Activated B cell treated with CpG ODN at 0.5 μM for 24 hours (primary cell): ENCODE measurements at regions not wholly inside any gene's neighbourhood (a gene's known extent, or its start where the extent isn't known, plus 50 kb on each side); places are given as distances from the start of the nearest gene placed in this dataset.

Source experiments
- ATAC-seq: fragments of 200-7000 bp; cut with Tn5 transposase; one replicate; pipeline ENCODE4 v1.10.0; 2021; ENCODE audit warnings: low read depth, mild to moderate bottlenecking, moderate library complexity
- CTCF ChIA-PET: fragments of 350-600 bp; sonication (Branson Sonifier 250); formaldehyde crosslinking; loops from one replicate; lab custom pipeline; 2021; ENCODE audit warnings: antibody characterized with exemption; lab: Charles Lee
- POLR2A ChIA-PET: fragments of 350-600 bp; sonication (Branson Sonifier 250); formaldehyde crosslinking; loops from one replicate; lab custom pipeline; 2021; ENCODE audit warnings: antibody characterized with exemption; lab: Charles Lee
- DNase-seq: peaks from one replicate; pipeline ENCODE4 v3.0.0; 2022
- H3K27ac Mint-ChIP-seq: one replicate; pipeline ENCODE4 v1.8.0; 2020; ENCODE audit warnings: mixed read lengths
- H3K27me3 Mint-ChIP-seq: one replicate; pipeline ENCODE4 v1.8.0; 2021; ENCODE audit warnings: mixed read lengths
- H3K36me3 Mint-ChIP-seq: one replicate; pipeline ENCODE4 v1.8.0; 2021; ENCODE audit warnings: low read depth, mixed read lengths
- H3K4me1 Mint-ChIP-seq: one replicate; pipeline ENCODE4 v1.8.0; 2021; ENCODE audit warnings: mixed read lengths
- H3K4me3 Mint-ChIP-seq: one replicate; pipeline ENCODE4 v1.8.0; 2020; ENCODE audit warnings: mild to moderate bottlenecking, mixed read lengths
- H3K9me3 Mint-ChIP-seq: one replicate; pipeline ENCODE4 v1.8.0; 2020; ENCODE audit warnings: mixed read lengths
- CTCF ChIP-seq: fragments of 200-600 bp; IDR thresholded peaks from one replicate; pipeline ENCODE4 v1.8.0; 2022; ENCODE audit warnings: antibody characterized with exemption, mild to moderate bottlenecking
- intact Hi-C: fragments of 100-400 bp; cut with micrococcal nuclease; formaldehyde crosslinking; loops from one replicate; pipeline ENCODE4 v1.15.1; 2024

GRCh38 chr11:100624346-100624745 is 62.7 kb upstream of the ARHGAP42 start:
- ChIA-PET CTCF (no interaction called here), POLR2A (no interaction called here)
- DNase-seq, result no peak
- H3K27me3 Mint-ChIP-seq, result peaks cover 2% of the 10 kb centered on the region
- intact Hi-C loops, result no loop called here
- H3K27ac Mint-ChIP-seq, result no peak overlapping the region
- no peak for TF ChIP-seq CTCF
- H3K36me3 Mint-ChIP-seq, result no peaks in the 10 kb centered on the region
- H3K9me3 Mint-ChIP-seq, result peaks cover 21% of the 10 kb centered on the region
- H3K4me1 Mint-ChIP-seq, result peaks cover 2% of the 10 kb centered on the region
- ATAC-seq, result no peak
- H3K4me3 Mint-ChIP-seq, result no peak overlapping the region

- H3K9me3 Mint-ChIP-seq, result peaks cover 21% of the 10 kb centered on the region
- no peak for TF ChIP-seq CTCF
- ChIA-PET POLR2A (no interaction called here), CTCF (no interaction called here)
- H3K27ac Mint-ChIP-seq, result no peak overlapping the region
- no peaks in the 10 kb centered on the region for H3K36me3 Mint-ChIP-seq
- DNase-seq, result no peak
- peaks cover 2% of the 10 kb centered on the region for H3K27me3 Mint-ChIP-seq
- no peak overlapping the region for H3K4me3 Mint-ChIP-seq
- no peaks in the 10 kb centered on the region for H3K4me1 Mint-ChIP-seq
- ATAC-seq, result no peak
- intact Hi-C loops, result no loop called here
These were observed 62.0 kb upstream of the ARHGAP42 start for GRCh38 chr11:100625041-100625440.

- CTCF ChIA-PET, result no interaction called here
- no peak overlapping the region for H3K4me3 Mint-ChIP-seq
- peaks cover 3% of the 10 kb centered on the region for H3K27me3 Mint-ChIP-seq
These were observed 57.4 kb upstream of the ARHGAP42 start for GRCh38 chr11:100629671-100630070.

GRCh38 chr11:100630898-100631297 is 56.2 kb upstream of the ARHGAP42 start:
- no peak for TF ChIP-seq CTCF
- Mint-ChIP-seq H3K36me3 (no peaks in the 10 kb centered on the region), H3K4me1 (no peaks in the 10 kb centered on the region), H3K9me3 (no peaks in the 10 kb centered on the region), H3K27ac (no peak overlapping the region), H3K4me3 (no peak overlapping the region), H3K27me3 (peaks cover 5% of the 10 kb centered on the region)
- CTCF ChIA-PET, result no interaction called here
- POLR2A ChIA-PET, result no interaction called here
- intact Hi-C loops, result no loop called here
- ATAC-seq (no peak), DNase-seq (no peak)

More at GRCh38 chr11:100629671-100630070, 57.4 kb upstream of the ARHGAP42 start:
- TF ChIP-seq CTCF, result no peak
- no peaks in the 10 kb centered on the region for H3K9me3 Mint-ChIP-seq
- intact Hi-C loops, result no loop called here
- DNase-seq (no peak), ATAC-seq (no peak)
- POLR2A ChIA-PET, result no interaction called here
- H3K36me3 Mint-ChIP-seq, result no peaks in the 10 kb centered on the region
- no peaks in the 10 kb centered on the region for H3K4me1 Mint-ChIP-seq
- no peak overlapping the region for H3K27ac Mint-ChIP-seq

- Mint-ChIP-seq H3K27me3 (peaks cover 5% of the 10 kb centered on the region), H3K36me3 (no peaks in the 10 kb centered on the region), H3K9me3 (no peaks in the 10 kb centered on the region), H3K27ac (no peak overlapping the region), H3K4me1 (no peaks in the 10 kb centered on the region), H3K4me3 (no peak overlapping the region)
- no peak for DNase-seq
- POLR2A ChIA-PET, result no interaction called here
- ATAC-seq, result no peak
- no peak for TF ChIP-seq CTCF
- intact Hi-C loops, result no loop called here
- CTCF ChIA-PET, result no interaction called here
These were observed 55.8 kb upstream of the ARHGAP42 start for GRCh38 chr11:100631316-100631715.
